Right lobe of liver (tissue), 4 donors: ENCODE measurements at regions not wholly inside any gene's neighbourhood (a gene's known extent, or its start where the extent isn't known, plus 50 kb on each side); places are given as distances from the start of the nearest gene placed in this dataset.

ENCODE experiments used
- CTCF ChIP-seq, 4 donors: fragments of 200-600 bp in 3 of 4; fragments of 450-650 bp in 1 of 4; IDR thresholded peaks; one replicate each; pipeline versions ENCODE4 v1.5.1 to v1.8.0; 2016 to 2022; ENCODE audit warnings: antibody characterized with exemption in 4 of 4, mild to moderate bottlenecking in 2 of 4
- POLR2A ChIP-seq: fragments of 450-650 bp; IDR thresholded peaks from one replicate; pipeline ENCODE4 v1.6.1; 2017; ENCODE audit warnings: antibody characterized with exemption, mild to moderate bottlenecking
- donor health status: DM: no; HTN: no; CAD: no.
- donor health status: DM: no; HTN: no; CAD: no.
- donor health status: DM: no; HTN: yes; CAD: no.

- no peak for TF ChIP-seq CTCF (IDR thresholded peaks at IDR 0.05)
- no peak for TF ChIP-seq POLR2A
Measured at GRCh38 chr3:127141921-127142730, 50.8 kb upstream of the PRR23E start.
